ENCODE measurements at regions not wholly inside any gene's neighbourhood (a gene's known extent, or its start where the extent isn't known, plus 50 kb on each side); places are given as distances from the start of the nearest gene placed in this dataset.
"Not testable (repeated sequence)": the region's sequence is repeated elsewhere in the genome, so short reads cannot be mapped to it uniquely, and the experiment has no call there.

DNA sequence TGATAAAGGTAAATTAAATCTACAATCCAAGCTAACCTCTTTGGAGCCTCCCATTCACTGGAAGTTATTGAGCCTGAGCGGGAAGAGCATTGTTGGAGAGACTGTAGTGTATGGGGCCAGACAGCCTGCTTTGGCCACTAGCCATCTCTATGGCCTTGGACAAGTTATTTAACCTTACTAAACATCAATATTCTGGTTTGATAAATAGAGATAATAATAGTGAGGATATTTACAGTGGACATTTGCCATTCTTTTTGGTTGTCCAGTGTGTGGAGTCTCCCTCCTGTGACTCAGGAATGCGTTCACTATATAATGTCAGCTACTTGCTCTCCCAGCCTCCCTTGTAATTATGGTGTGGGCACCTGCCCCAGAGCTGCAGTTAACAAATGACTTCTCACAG is 216.1 kb downstream of the SLC38A4 start:
- Mint-ChIP-seq H3K4me3 (no peak overlapping the region), H3K27ac (no peak overlapping the region)
- intact Hi-C loops (cut with micrococcal nuclease) = loop anchor here (5.0 kb wide), 1 partner anchor 87 kb away; no protein-coding TSS in a partner anchor

GRCh38 chr12:46609273-46609623 is 216.5 kb downstream of the SLC38A4 start:
- Mint-ChIP-seq H3K27me3 (ENCODE audit: low read depth) (no peaks in the 10 kb centered on the region), H3K27ac (no peak overlapping the region), H3K36me3 (ENCODE audit: low read depth) (no peaks in the 10 kb centered on the region), H3K9me3 (no peaks in the 10 kb centered on the region), H3K4me1 (ENCODE audit: low read depth) (peaks cover 29% of the 10 kb centered on the region), H3K4me3 (no peak overlapping the region)
- intact Hi-C loops (cut with micrococcal nuclease) = loop anchor here (5.0 kb wide), 1 partner anchor 87 kb away; no protein-coding TSS in a partner anchor
- CTCF ChIA-PET = interaction anchor here (0.8 kb wide), 1 partner anchor 304 kb away, joined by 3 read pairs; no protein-coding TSS in a partner anchor
- DNase-seq = no peak

More for the DNA sequence above, 216.1 kb downstream of the SLC38A4 start:
- DNase-seq = no peak
- Mint-ChIP-seq H3K9me3 (no peaks in the 10 kb centered on the region), H3K36me3 (ENCODE audit: low read depth) (no peaks in the 10 kb centered on the region), H3K4me1 (ENCODE audit: low read depth) (peaks cover 29% of the 10 kb centered on the region), H3K27me3 (ENCODE audit: low read depth) (no peaks in the 10 kb centered on the region)
- CTCF ChIA-PET = interaction anchor here (0.8 kb wide), 1 partner anchor 305 kb away, joined by 3 read pairs; no protein-coding TSS in a partner anchor

DNA sequence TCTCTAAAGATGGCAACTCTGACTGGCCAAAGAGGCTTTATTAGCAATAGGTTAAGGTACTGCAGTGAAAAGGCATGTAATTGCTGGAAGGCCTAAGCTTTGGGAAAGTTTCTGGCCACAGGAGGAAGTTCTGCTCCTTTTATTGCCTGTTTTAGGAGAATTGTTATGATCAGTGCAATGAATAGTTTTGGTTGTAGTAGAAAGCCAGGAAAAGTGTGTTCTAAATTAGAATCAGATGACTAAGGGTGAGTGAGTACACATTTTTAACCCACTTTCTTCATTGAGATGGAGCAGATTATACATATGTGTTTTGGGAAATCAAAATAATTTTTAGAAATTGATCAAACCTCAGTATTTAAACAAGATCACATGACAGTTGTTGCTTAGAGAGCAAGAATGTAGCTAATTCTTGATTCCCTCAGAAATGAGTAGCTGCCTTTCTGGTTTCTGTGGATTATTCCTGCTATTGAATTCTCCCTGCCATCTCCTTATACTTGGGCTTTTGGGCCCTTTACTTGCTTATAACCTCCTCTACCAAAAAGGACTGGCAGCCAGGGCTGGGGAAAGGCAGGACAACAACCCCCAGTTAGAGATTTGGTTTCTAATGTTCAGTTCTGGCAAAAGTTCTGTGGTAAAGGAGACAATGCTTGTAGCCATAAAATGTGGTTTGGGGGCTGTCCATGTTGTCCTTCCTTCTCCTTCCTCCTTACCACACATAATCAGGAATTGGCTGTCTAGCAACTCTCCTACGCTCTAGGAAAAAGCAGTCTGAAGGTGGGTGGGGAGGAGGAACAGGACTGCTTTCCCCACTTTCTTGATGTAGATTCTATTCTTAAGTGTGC is 217.1 kb downstream of the SLC38A4 start:
- H3K9me3 Mint-ChIP-seq = no peaks in the 10 kb centered on the region
- no peak overlapping the region for H3K27ac Mint-ChIP-seq
- no peaks in the 10 kb centered on the region for H3K27me3 Mint-ChIP-seq (ENCODE audit: low read depth)
- H3K4me3 Mint-ChIP-seq = no peak overlapping the region
- no peaks in the 10 kb centered on the region for H3K36me3 Mint-ChIP-seq (ENCODE audit: low read depth)
- peaks cover 29% of the 10 kb centered on the region for H3K4me1 Mint-ChIP-seq (ENCODE audit: low read depth)
- DNase-seq = no peak
- intact Hi-C loops (cut with micrococcal nuclease) = loop anchor here (5.0 kb wide), 1 partner anchor 86 kb away; no protein-coding TSS in a partner anchor
- CTCF ChIA-PET = interaction anchor here (0.8 kb wide), 1 partner anchor 304 kb away, joined by 3 read pairs; no protein-coding TSS in a partner anchor

DNA sequence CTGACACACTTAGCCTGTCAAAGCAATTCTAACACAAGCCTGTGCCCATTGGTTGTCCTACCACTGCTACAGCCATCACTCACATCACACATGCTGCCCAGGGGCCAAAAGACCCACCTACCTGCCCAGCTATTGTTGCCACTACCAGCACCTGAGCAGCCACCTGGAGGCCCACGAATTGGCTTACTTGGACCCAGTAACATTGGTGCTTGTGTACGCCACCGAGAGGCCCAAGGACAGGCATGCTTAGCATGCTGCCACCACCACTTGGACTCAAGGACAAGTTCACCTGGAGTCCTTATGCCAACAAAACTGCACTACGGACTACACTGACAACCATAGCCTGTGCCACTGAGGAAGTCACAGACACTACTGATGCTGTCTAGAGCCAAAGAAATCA is 221.1 kb downstream of the SLC38A4 start:
- DNase-seq = no peak
- Mint-ChIP-seq H3K36me3 (ENCODE audit: low read depth) (peaks cover 7% of the 10 kb centered on the region), H3K27me3 (ENCODE audit: low read depth) (no peaks in the 10 kb centered on the region), H3K9me3 (peaks cover 17% of the 10 kb centered on the region), H3K4me3 (no peak overlapping the region), H3K4me1 (ENCODE audit: low read depth) (peaks cover 16% of the 10 kb centered on the region), H3K27ac (no peak overlapping the region)
- CTCF ChIA-PET = no interaction called here
- intact Hi-C loops (cut with micrococcal nuclease) = loop anchor here (5.0 kb wide), 1 partner anchor 82 kb away; no protein-coding TSS in a partner anchor

- CTCF ChIA-PET = no interaction called here
- no peak overlapping the region for H3K27ac Mint-ChIP-seq
- peaks cover 7% of the 10 kb centered on the region for H3K36me3 Mint-ChIP-seq (ENCODE audit: low read depth)
- intact Hi-C loops (cut with micrococcal nuclease) = no loop called here
- no peaks in the 10 kb centered on the region for H3K27me3 Mint-ChIP-seq (ENCODE audit: low read depth)
- no peak for DNase-seq
- no peak overlapping the region for H3K4me3 Mint-ChIP-seq
- H3K9me3 Mint-ChIP-seq = peaks cover 20% of the 10 kb centered on the region
- peaks cover 8% of the 10 kb centered on the region for H3K4me1 Mint-ChIP-seq (ENCODE audit: low read depth)
Measured at GRCh38 chr12:46603776-46604456, 221.9 kb downstream of the SLC38A4 start.

- intact Hi-C loops (cut with micrococcal nuclease) = no loop called here
- CTCF ChIA-PET = no interaction called here
- no peak overlapping the region for H3K27ac Mint-ChIP-seq
- peaks cover 2% of the 10 kb centered on the region for H3K4me1 Mint-ChIP-seq (ENCODE audit: low read depth)
- no peak overlapping the region for H3K4me3 Mint-ChIP-seq
- peaks cover 7% of the 10 kb centered on the region for H3K36me3 Mint-ChIP-seq (ENCODE audit: low read depth)
- peaks cover 26% of the 10 kb centered on the region for H3K9me3 Mint-ChIP-seq
- no peaks in the 10 kb centered on the region for H3K27me3 Mint-ChIP-seq (ENCODE audit: low read depth)
- no peak for DNase-seq
Measured at GRCh38 chr12:46602474-46602873, 223.3 kb downstream of the SLC38A4 start.

- intact Hi-C loops (cut with micrococcal nuclease) = no loop called here
- Mint-ChIP-seq H3K4me1 (ENCODE audit: low read depth) (peaks cover 15% of the 10 kb centered on the region), H3K9me3 (peaks cover 24% of the 10 kb centered on the region), H3K27me3 (ENCODE audit: low read depth) (no peaks in the 10 kb centered on the region), H3K27ac (no peak overlapping the region), H3K36me3 (ENCODE audit: low read depth) (peaks cover 8% of the 10 kb centered on the region), H3K4me3 (no peak overlapping the region)
- no peak for DNase-seq
- CTCF ChIA-PET = interaction anchor here (1.6 kb wide), 1 partner anchor 466 kb away, joined by 5 read pairs; no protein-coding TSS in a partner anchor
Measured at GRCh38 chr12:46590991-46591703, 218.6 kb upstream of the SLC38A2 start.

- CTCF ChIA-PET = interaction anchor here (0.6 to 1.1 kb wide), 2 partner anchors 283 to 461 kb away, joined by 3 to 4 read pairs; no protein-coding TSS in a partner anchor
- H3K27me3 Mint-ChIP-seq (ENCODE audit: low read depth) = no peaks in the 10 kb centered on the region
- H3K9me3 Mint-ChIP-seq = peaks cover 48% of the 10 kb centered on the region
- peaks cover 44% of the 10 kb centered on the region for H3K4me1 Mint-ChIP-seq (ENCODE audit: low read depth)
- intact Hi-C loops (cut with micrococcal nuclease) = no loop called here
- no peak overlapping the region for H3K4me3 Mint-ChIP-seq
- DNase-seq = peak; percentile 62
- H3K36me3 Mint-ChIP-seq (ENCODE audit: low read depth) = peaks cover 28% of the 10 kb centered on the region
- peak overlapping the region; percentile 15 for H3K27ac Mint-ChIP-seq
Measured at GRCh38 chr12:46585854-46586621, 213.5 kb upstream of the SLC38A2 start.

DNA sequence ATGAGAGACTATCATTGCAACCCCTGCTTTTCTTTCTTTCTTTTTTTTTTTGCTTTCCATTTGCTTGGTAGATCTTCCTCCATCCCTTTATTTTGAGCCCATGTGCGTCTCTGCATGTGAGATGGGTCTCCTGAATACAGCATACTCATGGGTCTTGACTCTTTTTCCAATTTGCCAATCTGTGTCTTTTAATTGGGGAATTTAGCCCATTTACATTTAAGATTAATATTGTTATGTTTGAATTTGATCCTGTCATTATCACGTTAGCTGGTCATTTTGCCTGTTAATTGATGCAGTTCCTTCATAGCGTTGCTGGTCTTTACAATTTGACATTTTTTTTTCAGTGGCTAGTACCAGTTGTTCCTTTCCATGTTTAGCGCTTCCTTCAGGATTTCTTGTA is 211.5 kb upstream of the SLC38A2 start:
- Mint-ChIP-seq H3K36me3 (ENCODE audit: low read depth) (peaks cover 28% of the 10 kb centered on the region), H3K9me3 (peaks cover 43% of the 10 kb centered on the region), H3K4me1 (ENCODE audit: low read depth) (peaks cover 44% of the 10 kb centered on the region)
- intact Hi-C loops (cut with micrococcal nuclease); H3K27ac Mint-ChIP-seq; H3K4me3 Mint-ChIP-seq; DNase-seq; H3K27me3 Mint-ChIP-seq (ENCODE audit: low read depth): not testable (repeated sequence)
- CTCF ChIA-PET = interaction anchor here (0.6 kb wide), 1 partner anchor 227 kb away, joined by 3 read pairs; no protein-coding TSS in a partner anchor

DNA sequence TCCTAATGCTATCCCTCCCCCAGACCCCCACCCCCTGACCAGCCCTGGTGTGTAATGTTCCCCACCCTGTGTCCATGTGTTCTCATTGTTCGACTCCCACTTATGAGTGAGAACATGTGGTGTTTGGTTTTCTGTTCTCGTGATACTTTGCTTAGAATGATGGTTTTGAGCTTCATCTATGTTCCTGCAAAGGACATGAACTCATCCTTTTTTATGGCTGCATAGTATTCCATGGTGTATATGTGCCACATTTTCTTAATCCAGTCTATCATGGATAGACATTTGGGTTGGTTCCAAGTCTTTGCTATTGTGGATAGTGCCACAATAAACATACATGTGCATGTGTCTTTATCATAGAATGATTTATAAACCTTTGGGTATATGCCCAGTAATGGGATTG is 209.4 kb upstream of the SLC38A2 start:
- DNase-seq; H3K27ac Mint-ChIP-seq; intact Hi-C loops (cut with micrococcal nuclease); H3K4me3 Mint-ChIP-seq; CTCF ChIA-PET; H3K27me3 Mint-ChIP-seq (ENCODE audit: low read depth): not testable (repeated sequence)
- Mint-ChIP-seq H3K4me1 (ENCODE audit: low read depth) (peaks cover 37% of the 10 kb centered on the region), H3K9me3 (peaks cover 33% of the 10 kb centered on the region), H3K36me3 (ENCODE audit: low read depth) (peaks cover 24% of the 10 kb centered on the region)

GRCh38 chr12:46580445-46580844 is 207.9 kb upstream of the SLC38A2 start:
- no peak for DNase-seq
- intact Hi-C loops (cut with micrococcal nuclease) = no loop called here
- CTCF ChIA-PET = interaction anchor here (0.7 kb wide), 1 partner anchor 32 kb away, joined by 3 read pairs; no protein-coding TSS in a partner anchor
- Mint-ChIP-seq H3K4me1 (ENCODE audit: low read depth) (peaks cover 22% of the 10 kb centered on the region), H3K27ac (no peak overlapping the region), H3K27me3 (ENCODE audit: low read depth) (no peaks in the 10 kb centered on the region), H3K4me3 (no peak overlapping the region), H3K36me3 (ENCODE audit: low read depth) (peaks cover 24% of the 10 kb centered on the region), H3K9me3 (peaks cover 33% of the 10 kb centered on the region)

Data from activated naive CD4-positive, alpha-beta T cell treated with anti-CD3 and anti-CD28 coated beads for 36 hours (primary cell).